ENCODE measurements at regions not wholly inside any gene's neighbourhood (a gene's known extent, or its start where the extent isn't known, plus 50 kb on each side); places are given as distances from the start of the nearest gene placed in this dataset.
A peak's percentile ranks its signal among the peaks of the same experiment; 100 is the strongest.

- H3K36me3 ChIP-seq (ENCODE audit: control insufficient read depth in 4 of 4, insufficient read depth in 3 of 4, low read depth in 1 of 4, low read length in 3 of 4), result no peaks in the 10 kb centered on the region
- no peak for TF ChIP-seq JUND (IDR thresholded peaks at IDR 0.05)
- TF ChIP-seq NR2F2 (IDR thresholded peaks at IDR 0.05), result no peak
- no peak for TF ChIP-seq HNF4G (IDR thresholded peaks at IDR 0.05)
- TF ChIP-seq, protein P1, sequence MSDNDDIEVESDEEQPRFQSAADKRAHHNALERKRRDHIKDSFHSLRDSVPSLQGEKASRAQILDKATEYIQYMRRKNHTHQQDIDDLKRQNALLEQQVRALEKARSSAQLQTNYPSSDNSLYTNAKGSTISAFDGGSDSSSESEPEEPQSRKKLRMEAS (IDR thresholded peaks at IDR 0.05), result no peak
- TF ChIP-seq CTCF (IDR thresholded peaks at IDR 0.05; ENCODE audit: low read depth, low read length, missing input control), result no peak
- TF ChIP-seq RAD21 (IDR thresholded peaks at IDR 0.05), result no peak
- H3K9ac ChIP-seq (ENCODE audit: low read depth in 1 of 2, low read length in 2 of 2), result no peak overlapping the region
- no peak for DNase-seq (ENCODE audit: low spot score)
- H3K4me1 ChIP-seq (ENCODE audit: control insufficient read depth in 4 of 4, insufficient read depth in 4 of 4, low read length in 3 of 4), result no peaks in the 10 kb centered on the region
- H3K9me3 ChIP-seq (ENCODE audit: control insufficient read depth in 4 of 4, low read length in 3 of 4), result no peaks in the 10 kb centered on the region
- no peaks in the 10 kb centered on the region for H3K27me3 ChIP-seq (ENCODE audit: control insufficient read depth in 4 of 4, insufficient read depth in 4 of 4, low read length in 3 of 4)
- H3K4me3 ChIP-seq (ENCODE audit: low read depth in 1 of 3, low read length in 3 of 3), result no peak overlapping the region
- 78% methylated on average over 3 of the region's 3 CpGs for WGBS
- no peak overlapping the region for H3K27ac ChIP-seq (ENCODE audit: low read depth in 1 of 2, low read length in 2 of 2)
Measured at GRCh38 chr15:46354443-46354842, 719.6 kb downstream of the SQOR start.

GRCh38 chr15:46365572-46365971, 730.7 kb downstream of the SQOR start:
- no peak for DNase-seq (ENCODE audit: low spot score)
- Histone ChIP-seq H3K36me3 (ENCODE audit: control insufficient read depth in 4 of 4, insufficient read depth in 3 of 4, low read depth in 1 of 4, low read length in 3 of 4) (no peaks in the 10 kb centered on the region), H3K9me3 (ENCODE audit: control insufficient read depth in 4 of 4, low read length in 3 of 4) (no peaks in the 10 kb centered on the region), H3K4me1 (ENCODE audit: control insufficient read depth in 4 of 4, insufficient read depth in 4 of 4, low read length in 3 of 4) (no peaks in the 10 kb centered on the region), H3K27ac (ENCODE audit: low read depth in 1 of 2, low read length in 2 of 2) (no peak overlapping the region), H3K4me3 (ENCODE audit: low read depth in 1 of 3, low read length in 3 of 3) (no peak overlapping the region), H3K9ac (ENCODE audit: low read depth in 1 of 2, low read length in 2 of 2) (no peak overlapping the region), H3K27me3 (ENCODE audit: control insufficient read depth in 4 of 4, insufficient read depth in 4 of 4, low read length in 3 of 4) (no peaks in the 10 kb centered on the region)
- no peak for TF ChIP-seq YY1 (IDR thresholded peaks at IDR 0.05)
- TF ChIP-seq RAD21 (IDR thresholded peaks at IDR 0.05), result no peak
- no peak for TF ChIP-seq HNF4A (conservative IDR thresholded peaks at IDR 0.05)
- no peak for TF ChIP-seq HNF4G (IDR thresholded peaks at IDR 0.05)
- TF ChIP-seq ATF3 (IDR thresholded peaks at IDR 0.05), result no peak
- TF ChIP-seq GABPA (IDR thresholded peaks at IDR 0.05 in 1 of 2, conservative IDR thresholded peaks at IDR 0.05 in 1 of 2), result no peak
- TF ChIP-seq, protein P1 (IDR thresholded peaks at IDR 0.05), result no peak
- TF ChIP-seq RXRA (IDR thresholded peaks at IDR 0.05), result no peak
- no peak for TF ChIP-seq NR2F2 (IDR thresholded peaks at IDR 0.05)
- TF ChIP-seq FOXA2 (IDR thresholded peaks at IDR 0.05), result no peak
- TF ChIP-seq CTCF (IDR thresholded peaks at IDR 0.05; ENCODE audit: low read depth, low read length, missing input control), result no peak
- WGBS, result 71% methylated on average over 6 of the region's 6 CpGs

- Histone ChIP-seq H3K9ac (ENCODE audit: low read depth in 1 of 2, low read length in 2 of 2) (no peak overlapping the region), H3K9me3 (ENCODE audit: control insufficient read depth in 4 of 4, low read length in 3 of 4) (peaks cover 0 to 2% (median 0%) of the 10 kb centered on the region in 4 donors), H3K36me3 (ENCODE audit: control insufficient read depth in 4 of 4, insufficient read depth in 3 of 4, low read depth in 1 of 4, low read length in 3 of 4) (no peaks in the 10 kb centered on the region), H3K27ac (ENCODE audit: low read depth in 1 of 2, low read length in 2 of 2) (no peak overlapping the region), H3K4me1 (ENCODE audit: control insufficient read depth in 4 of 4, insufficient read depth in 4 of 4, low read length in 3 of 4) (no peaks in the 10 kb centered on the region), H3K4me3 (ENCODE audit: low read depth in 1 of 3, low read length in 3 of 3) (no peak overlapping the region), H3K27me3 (ENCODE audit: control insufficient read depth in 4 of 4, insufficient read depth in 4 of 4, low read length in 3 of 4) (no peaks in the 10 kb centered on the region)
- no peak for DNase-seq (ENCODE audit: low spot score)
- TF ChIP-seq HNF4A (conservative IDR thresholded peaks at IDR 0.05) (no peak), NR2F2 (IDR thresholded peaks at IDR 0.05) (peak; percentile 10)
- 55% methylated on average over 2 of the region's 2 CpGs for WGBS
Measured at GRCh38 chr15:46366360-46367007, 731.7 kb downstream of the SQOR start.
